ENCODE measurements at regions not wholly inside any gene's neighbourhood (a gene's known extent, or its start where the extent isn't known, plus 50 kb on each side); places are given as distances from the start of the nearest gene placed in this dataset.

- TF ChIP-seq CTCF (IDR thresholded peaks at IDR 0.05) = no peak
- no peak for TF ChIP-seq ZFX (IDR thresholded peaks at IDR 0.05; ENCODE audit: borderline replicate concordance)
Measured at GRCh38 chr5:72012906-72013305, 94.4 kb upstream of the MAP1B start.

All from 22Rv1 (cell line).